Loucy (cell line): ENCODE measurements at regions not wholly inside any gene's neighbourhood (a gene's known extent, or its start where the extent isn't known, plus 50 kb on each side); places are given as distances from the start of the nearest gene placed in this dataset.
A peak's percentile ranks its signal among the peaks of the same experiment; 100 is the strongest.

Experiments used
- H2AFZ ChIP-seq: fragments of 200-600 bp; sonication (generic); 2 replicates; pipeline ENCODE4 v1.6.0; 2016; ENCODE audit warnings: antibody characterized with exemption, mild to moderate bottlenecking, low read length, moderate library complexity
- H3F3A ChIP-seq: fragments of 200-600 bp; 2 replicates; pipeline ENCODE4 v1.6.0; 2016; ENCODE audit warnings: antibody characterized with exemption, low read depth, mild to moderate bottlenecking
- H3K27me3 ChIP-seq: fragments of 200-600 bp; sonication (generic); 2 replicates; pipeline ENCODE4 v1.6.1; 2014; ENCODE audit warnings: low read length, mild to moderate bottlenecking; ENCODE audit not compliant: insufficient read depth, poor library complexity, severe bottlenecking
- H3K36me3 ChIP-seq: fragments of 200-600 bp; sonication (generic); 2 replicates; pipeline ENCODE4 v1.6.1; 2016; ENCODE audit warnings: low read length; ENCODE audit not compliant: insufficient read depth
- H3K4me1 ChIP-seq: fragments of 200-600 bp; sonication (generic); 2 replicates; pipeline ENCODE4 v1.5.1; 2014; ENCODE audit warnings: low read length, mild to moderate bottlenecking; ENCODE audit not compliant: insufficient read depth, poor library complexity, severe bottlenecking
- H3K4me2 ChIP-seq: fragments of 200-600 bp; sonication (generic); 2 replicates; pipeline ENCODE4 v1.6.0; 2014; ENCODE audit warnings: antibody characterized with exemption, low read length, low read depth, mild to moderate bottlenecking; ENCODE audit not compliant: poor library complexity, severe bottlenecking
- H3K4me3 ChIP-seq: fragments of 200-600 bp; sonication (generic); 2 replicates; pipeline ENCODE4 v1.5.1; 2014; ENCODE audit warnings: low read length, mild to moderate bottlenecking, mixed read lengths; ENCODE audit not compliant: poor library complexity, severe bottlenecking
- H3K79me2 ChIP-seq: fragments of 200-600 bp; sonication (generic); 2 replicates; pipeline ENCODE4 v1.6.1; 2014; ENCODE audit warnings: low read length; ENCODE audit not compliant: insufficient read depth
- H3K9ac ChIP-seq: fragments of 200-600 bp; sonication (generic); 2 replicates; pipeline ENCODE4 v1.6.0; 2014; ENCODE audit warnings: mild to moderate bottlenecking, low read depth, low read length, moderate library complexity; ENCODE audit not compliant: poor library complexity, severe bottlenecking
- H3K9me2 ChIP-seq: fragments of 200-600 bp; sonication (generic); replicated peaks from 2 replicates; pipeline ENCODE4 v1.6.1; 2016; ENCODE audit warnings: low read depth, low read length, mixed read lengths
- H3K9me3 ChIP-seq: fragments of 200-600 bp; sonication (generic); 2 replicates; pipeline ENCODE4 v1.6.1; 2014; ENCODE audit warnings: mild to moderate bottlenecking, antibody characterized with exemption, low read length, low read depth; ENCODE audit not compliant: insufficient read depth
- H4K20me1 ChIP-seq: fragments of 200-600 bp; sonication (generic); 2 replicates; pipeline ENCODE4 v1.6.0; 2014; ENCODE audit warnings: antibody characterized with exemption, low read length, mild to moderate bottlenecking; ENCODE audit not compliant: insufficient read depth, poor library complexity, severe bottlenecking
- CTCF ChIP-seq: fragments of 200-600 bp; sonication (generic); conservative IDR thresholded peaks from 2 replicates; pipeline ENCODE4 v1.5.1; 2014; ENCODE audit warnings: mild to moderate bottlenecking, antibody characterized with exemption, low read length
- EZH2phosphoT487 ChIP-seq: fragments of 200-600 bp; IDR thresholded peaks from 2 replicates; pipeline ENCODE4 v1.6.1; 2018; ENCODE audit warnings: antibody characterized with exemption, mild to moderate bottlenecking, moderate library complexity, borderline replicate concordance

- H3K4me1 ChIP-seq: no peaks in the 10 kb centered on the region
- no peak overlapping the region for H3K4me3 ChIP-seq
- no peaks in the 10 kb centered on the region for H3K9me2 ChIP-seq
- no peaks in the 10 kb centered on the region for H3K79me2 ChIP-seq
- no peaks in the 10 kb centered on the region for H4K20me1 ChIP-seq
- H3K27me3 ChIP-seq: no peaks in the 10 kb centered on the region
- H3F3A ChIP-seq: no peaks in the 10 kb centered on the region
- H2AFZ ChIP-seq: no peak overlapping the region; the same call in 1 of the 2 replicates
- no peak overlapping the region for H3K4me2 ChIP-seq
- no peaks in the 10 kb centered on the region for H3K9me3 ChIP-seq
- H3K9ac ChIP-seq: peak overlapping the region; percentile 21
- H3K36me3 ChIP-seq: no peaks in the 10 kb centered on the region
- no peak for TF ChIP-seq CTCF
- TF ChIP-seq EZH2phosphoT487: no peak
These were observed 64.9 kb upstream of the DMRTB1 start for GRCh38 chr1:53394306-53394705.

- H3K4me2 ChIP-seq: no peak overlapping the region
- no peaks in the 10 kb centered on the region for H3K4me1 ChIP-seq
- H3K9me3 ChIP-seq: no peaks in the 10 kb centered on the region
- TF ChIP-seq CTCF: no peak
- TF ChIP-seq EZH2phosphoT487: no peak
- no peak overlapping the region for H2AFZ ChIP-seq
- no peaks in the 10 kb centered on the region for H3K27me3 ChIP-seq
- no peaks in the 10 kb centered on the region for H3K9me2 ChIP-seq
- no peaks in the 10 kb centered on the region for H4K20me1 ChIP-seq
- no peak overlapping the region for H3K4me3 ChIP-seq
- H3K9ac ChIP-seq: no peak overlapping the region
- H3F3A ChIP-seq: no peaks in the 10 kb centered on the region
- H3K79me2 ChIP-seq: no peaks in the 10 kb centered on the region
- H3K36me3 ChIP-seq: no peaks in the 10 kb centered on the region
These were observed 63.5 kb upstream of the DMRTB1 start for GRCh38 chr1:53395671-53396215.

- H3K4me3 ChIP-seq: no peak overlapping the region
- no peaks in the 10 kb centered on the region for H3K9me3 ChIP-seq
- no peaks in the 10 kb centered on the region for H3K9me2 ChIP-seq
- no peaks in the 10 kb centered on the region for H3K4me1 ChIP-seq
- H3F3A ChIP-seq: no peaks in the 10 kb centered on the region
- no peak overlapping the region for H2AFZ ChIP-seq
- H3K9ac ChIP-seq: no peak overlapping the region
- no peaks in the 10 kb centered on the region for H4K20me1 ChIP-seq
- TF ChIP-seq EZH2phosphoT487: no peak
- TF ChIP-seq CTCF: no peak
- H3K36me3 ChIP-seq: no peaks in the 10 kb centered on the region
- no peaks in the 10 kb centered on the region for H3K79me2 ChIP-seq
- H3K27me3 ChIP-seq: no peaks in the 10 kb centered on the region
- no peak overlapping the region for H3K4me2 ChIP-seq
These were observed 62.5 kb upstream of the DMRTB1 start for GRCh38 chr1:53396573-53397268.
